GM12864 (cell line): ENCODE measurements at regions not wholly inside any gene's neighbourhood (a gene's known extent, or its start where the extent isn't known, plus 50 kb on each side); places are given as distances from the start of the nearest gene placed in this dataset.

Source experiments
- DNase-seq: peaks from one replicate; pipeline ENCODE4 v3.0.0-alpha.2; 2011; ENCODE audit warnings: low read depth
- H3K4me3 ChIP-seq: 2 replicates; pipeline ENCODE4 v1.5.1; 2011; ENCODE audit warnings: mild to moderate bottlenecking, low read depth, low read length, control low read depth
- TF ChIP-seq, protein P1 (sequence below): IDR thresholded peaks from 2 replicates; pipeline ENCODE4 v1.5.1; 2011; ENCODE audit warnings: low read depth, mild to moderate bottlenecking, moderate library complexity, low read length, control low read depth, inconsistent platforms; ENCODE audit errors: missing control alignments

- TF ChIP-seq, protein P1, sequence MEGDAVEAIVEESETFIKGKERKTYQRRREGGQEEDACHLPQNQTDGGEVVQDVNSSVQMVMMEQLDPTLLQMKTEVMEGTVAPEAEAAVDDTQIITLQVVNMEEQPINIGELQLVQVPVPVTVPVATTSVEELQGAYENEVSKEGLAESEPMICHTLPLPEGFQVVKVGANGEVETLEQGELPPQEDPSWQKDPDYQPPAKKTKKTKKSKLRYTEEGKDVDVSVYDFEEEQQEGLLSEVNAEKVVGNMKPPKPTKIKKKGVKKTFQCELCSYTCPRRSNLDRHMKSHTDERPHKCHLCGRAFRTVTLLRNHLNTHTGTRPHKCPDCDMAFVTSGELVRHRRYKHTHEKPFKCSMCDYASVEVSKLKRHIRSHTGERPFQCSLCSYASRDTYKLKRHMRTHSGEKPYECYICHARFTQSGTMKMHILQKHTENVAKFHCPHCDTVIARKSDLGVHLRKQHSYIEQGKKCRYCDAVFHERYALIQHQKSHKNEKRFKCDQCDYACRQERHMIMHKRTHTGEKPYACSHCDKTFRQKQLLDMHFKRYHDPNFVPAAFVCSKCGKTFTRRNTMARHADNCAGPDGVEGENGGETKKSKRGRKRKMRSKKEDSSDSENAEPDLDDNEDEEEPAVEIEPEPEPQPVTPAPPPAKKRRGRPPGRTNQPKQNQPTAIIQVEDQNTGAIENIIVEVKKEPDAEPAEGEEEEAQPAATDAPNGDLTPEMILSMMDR: no peak
- H3K4me3 ChIP-seq: no peak overlapping the region
- no peak for DNase-seq
These were observed 164.8 kb upstream of the KL start for GRCh38 chr13:32851083-32852069.

DNA sequence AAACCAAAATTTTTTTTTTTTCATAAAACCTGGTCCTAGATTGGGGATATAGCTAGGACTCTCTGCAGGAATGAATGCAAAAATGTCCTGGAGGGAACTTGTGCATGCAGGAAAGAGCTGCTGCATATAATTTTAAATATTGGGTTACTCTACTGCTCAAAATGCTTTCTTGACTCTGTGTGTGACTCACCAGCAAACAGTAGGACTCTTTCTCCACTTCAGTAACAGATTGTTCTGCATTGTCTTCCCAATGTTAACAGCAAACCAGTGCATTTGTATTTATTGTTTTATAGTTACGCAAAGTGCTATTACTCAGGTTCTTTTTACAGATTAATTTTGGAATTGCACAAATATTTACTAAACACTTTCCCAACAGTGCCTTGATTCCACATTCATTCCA is 163.7 kb upstream of the KL start:
- DNase-seq: no peak
- H3K4me3 ChIP-seq: no peak overlapping the region
- TF ChIP-seq, protein P1: no peak

DNA sequence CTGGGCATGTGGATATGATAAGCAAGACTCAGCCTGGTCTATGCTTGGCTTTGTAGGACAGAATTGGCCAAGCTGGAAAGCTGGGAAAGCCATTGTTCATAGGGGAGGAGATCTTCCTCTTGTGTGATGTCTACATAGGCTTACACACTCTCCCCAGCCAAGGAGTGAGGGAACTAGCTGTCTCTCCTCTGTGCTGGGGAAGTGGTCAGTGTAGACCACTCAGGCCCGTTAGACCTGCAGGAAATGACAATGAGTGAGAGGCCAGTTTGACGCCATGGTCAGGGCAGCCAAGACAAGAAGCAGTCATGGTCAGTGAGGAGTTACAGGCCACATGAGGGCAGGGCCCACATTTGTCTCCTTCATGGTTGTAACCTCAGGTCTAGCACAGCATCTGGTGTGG is 159.1 kb upstream of the KL start:
- no peak for DNase-seq
- TF ChIP-seq, protein P1: no peak
- H3K4me3 ChIP-seq: no peak overlapping the region

GRCh38 chr13:32857689-32858088 is 158.5 kb upstream of the KL start:
- no peak for DNase-seq
- H3K4me3 ChIP-seq: no peak overlapping the region
- TF ChIP-seq, protein P1: no peak

- no peak for DNase-seq
- TF ChIP-seq, protein P1: no peak
These were observed 156.4 kb upstream of the KL start for GRCh38 chr13:32859707-32860292.

GRCh38 chr13:32861304-32861703 is 154.9 kb upstream of the KL start:
- TF ChIP-seq, protein P1: no peak
- DNase-seq: no peak

More at GRCh38 chr13:32859707-32860292, 156.4 kb upstream of the KL start:
- no peak overlapping the region for H3K4me3 ChIP-seq

More at GRCh38 chr13:32861304-32861703, 154.9 kb upstream of the KL start:
- no peak overlapping the region for H3K4me3 ChIP-seq
